HG03108 (cell line): ENCODE measurements at regions not wholly inside any gene's neighbourhood (a gene's known extent, or its start where the extent isn't known, plus 50 kb on each side); places are given as distances from the start of the nearest gene placed in this dataset.

Experiments
- ATAC-seq: cut with Tn5 transposase; IDR thresholded peaks from one replicate; pipeline ENCODE4 v1.9.1; 2021; ENCODE audit warnings: moderate library complexity; ENCODE audit not compliant: unreplicated experiment

DNA sequence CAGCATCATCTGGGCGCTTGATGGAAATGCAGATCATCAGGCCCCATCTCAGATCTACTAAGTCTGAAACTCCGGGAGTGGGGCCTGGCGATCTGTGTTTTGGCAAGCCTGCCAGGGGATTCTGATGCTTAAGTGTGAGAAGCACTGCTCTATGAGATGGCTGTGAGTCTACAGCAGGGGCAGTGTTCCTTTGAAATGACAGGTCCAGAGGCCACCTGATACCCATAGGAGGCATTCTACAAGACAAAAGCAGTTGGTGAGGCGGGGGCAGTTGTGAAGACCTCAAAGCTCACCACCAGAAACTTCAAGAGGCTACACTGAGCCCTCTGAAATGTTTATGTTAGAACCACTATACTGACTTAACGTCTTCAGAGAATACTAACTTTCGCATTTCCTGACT, 86.9 kb upstream of the SPATA31D4 start:
- ATAC-seq: no peak

DNA sequence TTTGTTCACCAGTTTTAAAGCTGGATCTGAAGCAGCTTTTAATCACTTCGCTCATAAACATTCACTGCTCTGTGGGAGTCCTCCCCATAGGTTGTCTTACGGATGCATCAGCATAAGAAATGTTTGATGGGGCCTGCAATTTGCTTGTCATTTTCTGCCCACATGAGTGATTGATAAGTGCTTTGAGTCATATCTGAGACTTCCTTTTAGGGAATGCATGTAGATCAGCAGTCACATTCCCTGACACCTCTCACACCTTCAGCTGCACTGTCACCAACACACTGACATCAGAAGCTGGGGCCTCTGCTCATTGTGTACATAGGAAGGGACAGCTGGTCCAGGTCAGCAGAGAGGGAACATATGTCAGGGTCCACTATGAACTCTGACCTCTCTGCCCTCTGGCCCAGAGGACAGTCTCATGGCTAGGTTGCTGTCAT, 84.1 kb upstream of the SPATA31D4 start:
- no peak for ATAC-seq

DNA sequence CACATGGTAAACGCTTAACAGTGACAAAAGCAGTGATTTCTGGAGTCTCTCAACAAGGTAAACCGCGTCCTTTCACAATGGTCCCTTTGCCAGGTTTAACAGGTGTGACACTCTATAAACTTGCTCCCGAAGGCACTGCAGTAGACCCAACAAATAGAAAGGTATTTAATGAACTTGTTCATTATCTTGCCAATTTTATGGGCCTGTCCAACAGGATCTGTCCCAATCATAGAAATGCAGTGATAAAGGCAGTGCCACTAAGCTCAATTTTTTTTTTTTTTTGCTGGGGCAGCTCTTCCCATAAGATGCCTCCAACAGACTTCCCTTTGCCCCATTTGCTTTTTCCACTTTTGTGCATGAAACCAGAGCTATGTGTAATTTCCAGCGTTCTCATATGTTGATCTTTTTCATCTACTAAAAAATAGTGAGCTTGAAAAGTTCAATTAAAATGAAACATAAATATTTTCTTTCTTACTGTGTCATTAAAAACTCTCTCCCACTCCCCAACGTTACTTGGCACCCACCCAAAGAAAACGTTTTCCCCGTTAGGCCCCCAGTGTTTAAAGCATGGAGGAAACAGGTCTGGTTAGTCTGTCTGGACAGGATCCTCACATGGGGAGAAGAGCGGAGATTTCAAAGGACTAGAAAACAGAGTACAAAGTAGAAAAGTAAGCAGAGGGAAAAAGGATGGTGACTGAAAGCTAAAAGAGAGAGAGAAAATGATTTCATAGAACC, 80.9 kb upstream of the SPATA31D4 start:
- no peak for ATAC-seq

DNA sequence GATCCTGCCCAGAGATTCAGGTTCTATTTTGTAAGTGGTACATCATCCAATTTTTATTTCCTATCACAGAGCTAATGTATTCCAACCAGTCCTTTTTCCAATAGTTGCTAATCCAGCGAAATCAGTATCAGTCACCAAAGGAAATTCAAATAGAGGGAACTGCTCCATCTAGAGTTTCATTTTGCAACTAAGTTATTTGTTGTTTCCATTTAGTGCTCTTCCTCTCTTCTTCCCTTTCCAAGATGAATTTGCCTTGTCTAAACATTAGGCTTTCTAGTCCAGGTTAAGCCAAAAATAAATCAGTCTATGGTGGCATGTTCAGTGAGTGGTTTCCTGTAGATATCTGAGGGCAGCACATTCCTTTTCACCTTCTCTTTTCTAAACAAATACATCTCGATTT, 79.8 kb upstream of the SPATA31D4 start:
- no peak for ATAC-seq

DNA sequence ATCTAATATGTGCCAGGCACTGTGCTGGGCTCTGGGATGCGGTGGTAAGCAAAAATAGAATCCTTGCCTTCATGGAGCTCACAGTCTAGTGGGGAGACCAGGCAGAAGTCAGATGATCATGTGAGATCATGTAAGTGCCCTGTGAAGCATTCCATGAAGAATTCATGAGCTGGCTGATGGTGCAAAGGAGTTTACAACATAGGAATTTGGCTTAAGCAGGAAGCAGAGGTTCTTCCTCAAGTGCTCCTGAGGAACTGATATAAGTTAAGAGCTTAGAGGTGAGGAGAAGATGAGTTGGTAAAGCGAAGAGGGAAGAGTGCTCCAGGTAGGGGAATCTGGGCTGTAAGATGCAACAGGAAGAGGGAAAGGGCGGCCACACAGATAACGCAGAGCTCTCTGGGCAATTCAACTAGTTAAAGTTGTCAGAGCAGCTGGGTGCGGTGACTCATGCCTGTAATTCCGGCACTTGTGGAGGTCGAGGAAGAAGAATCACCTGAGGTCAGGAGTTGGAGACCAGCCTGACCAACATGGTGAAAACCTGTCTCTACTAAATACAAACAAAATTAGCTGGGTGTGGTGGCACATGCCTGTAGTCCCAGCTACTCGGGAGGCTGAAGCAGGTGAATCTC, 78.5 kb upstream of the SPATA31D4 start:
- ATAC-seq: no peak

DNA sequence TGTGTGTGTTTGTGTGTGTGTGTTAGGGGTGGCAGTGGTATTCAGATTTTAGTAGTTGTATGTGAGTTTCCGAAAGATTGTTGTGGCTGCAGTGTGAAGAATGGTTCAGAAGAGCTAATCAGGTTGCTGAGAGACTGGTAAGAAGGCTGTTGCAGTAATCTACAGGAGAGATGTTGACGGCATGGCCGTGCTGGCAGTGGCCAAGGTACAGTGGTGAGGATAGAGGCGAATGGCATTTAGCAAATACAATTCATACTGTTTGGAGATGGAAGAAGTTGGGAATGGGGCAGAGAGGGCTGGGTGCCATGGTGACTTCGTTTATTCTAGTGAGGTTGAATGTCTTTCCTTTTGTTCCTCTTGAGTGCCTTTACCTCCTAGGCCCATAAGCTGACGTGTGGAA, 77.5 kb upstream of the SPATA31D4 start:
- no peak for ATAC-seq

DNA sequence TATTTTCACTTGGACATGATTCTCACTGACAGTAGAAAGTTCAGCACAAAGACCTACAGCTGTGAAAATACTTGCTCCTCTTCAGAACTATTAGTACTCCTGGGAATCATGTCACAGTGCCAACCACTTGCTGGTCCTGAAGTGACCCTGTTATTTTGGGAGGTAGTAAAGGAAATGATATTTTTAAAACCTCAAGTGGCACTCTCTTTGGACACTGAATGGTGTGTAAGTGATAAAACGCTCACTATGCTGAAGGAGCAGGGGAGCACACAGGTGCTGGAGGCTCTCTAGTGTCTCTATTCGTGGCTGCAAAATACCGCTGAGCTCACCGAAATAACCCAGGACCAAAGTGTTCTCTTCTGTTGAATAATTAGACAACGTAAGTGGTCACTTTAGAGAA, 76.9 kb upstream of the SPATA31D4 start:
- ATAC-seq: no peak

DNA sequence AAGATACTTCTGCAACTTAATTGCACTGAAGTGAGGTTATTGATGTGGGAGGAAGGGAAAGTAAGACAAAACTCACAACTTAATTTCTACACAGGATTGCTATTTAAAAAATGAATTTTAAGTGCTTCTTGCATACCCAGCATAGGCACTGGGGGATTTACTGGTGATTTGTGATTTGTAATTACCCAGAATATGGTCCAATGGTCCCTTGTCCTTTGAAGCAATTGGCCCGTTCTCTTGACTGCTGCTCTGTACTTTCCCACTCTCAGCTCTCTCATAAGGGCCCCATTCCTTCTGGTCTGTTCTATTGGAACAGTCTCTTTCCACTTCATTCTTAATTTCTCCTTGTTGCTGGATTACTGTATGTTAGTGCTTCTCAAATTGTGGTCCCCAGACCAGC, 75.4 kb upstream of the SPATA31D4 start:
- ATAC-seq: no peak

DNA sequence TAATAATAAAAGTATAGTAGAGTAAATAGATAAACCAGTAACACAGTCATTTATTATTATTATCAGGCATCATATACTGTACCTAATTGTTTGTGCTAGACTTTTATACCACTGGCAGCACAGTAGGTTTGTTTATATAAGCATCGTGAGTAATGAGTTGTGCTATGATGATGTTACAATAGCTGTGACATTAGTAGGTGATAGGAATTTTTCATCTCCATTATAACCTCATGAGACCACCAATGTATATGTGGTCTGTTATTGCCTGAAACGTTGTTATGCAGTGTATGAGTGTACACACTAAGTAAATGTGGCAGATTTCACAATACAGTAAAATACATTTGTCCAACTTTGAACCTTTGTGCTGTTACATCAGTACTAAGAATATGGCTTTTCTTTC, 72.7 kb upstream of the SPATA31D4 start:
- ATAC-seq: no peak

DNA sequence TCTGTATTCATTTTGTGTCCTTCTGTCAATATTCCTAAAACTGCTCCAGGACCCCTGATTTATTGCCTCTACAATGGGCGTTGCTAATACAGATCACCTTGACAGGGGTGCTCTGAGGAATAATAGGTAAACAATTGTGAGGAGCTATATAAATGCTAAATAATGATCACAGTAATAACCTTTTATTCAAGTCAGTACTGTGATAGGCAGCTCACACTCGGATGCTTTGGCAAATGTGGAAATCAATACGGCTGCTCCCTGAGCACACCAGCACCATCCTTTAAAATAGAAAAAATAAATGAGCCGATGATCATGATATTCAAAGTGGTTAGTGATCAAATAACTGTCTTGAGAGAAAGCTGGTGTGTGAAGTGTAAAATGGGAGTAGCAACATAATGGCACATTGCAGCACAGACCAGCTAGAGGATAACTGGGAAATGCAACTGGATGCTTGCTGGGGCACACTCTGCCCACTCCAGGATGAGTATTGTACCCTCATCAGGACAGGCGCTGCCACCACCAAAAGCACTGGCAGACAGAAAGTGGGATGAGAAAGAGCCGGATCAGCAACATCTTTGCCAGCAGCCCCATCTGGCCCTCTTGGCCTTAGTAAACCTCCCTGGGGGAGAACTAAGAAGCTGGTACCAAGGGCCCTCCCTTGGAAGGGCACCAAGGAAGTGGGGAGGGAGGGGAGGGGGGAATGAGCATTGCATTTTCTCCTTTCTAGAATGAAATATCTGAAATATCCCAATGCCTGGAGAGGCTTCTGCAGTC, 69.4 kb upstream of the SPATA31D4 start:
- no peak for ATAC-seq

DNA sequence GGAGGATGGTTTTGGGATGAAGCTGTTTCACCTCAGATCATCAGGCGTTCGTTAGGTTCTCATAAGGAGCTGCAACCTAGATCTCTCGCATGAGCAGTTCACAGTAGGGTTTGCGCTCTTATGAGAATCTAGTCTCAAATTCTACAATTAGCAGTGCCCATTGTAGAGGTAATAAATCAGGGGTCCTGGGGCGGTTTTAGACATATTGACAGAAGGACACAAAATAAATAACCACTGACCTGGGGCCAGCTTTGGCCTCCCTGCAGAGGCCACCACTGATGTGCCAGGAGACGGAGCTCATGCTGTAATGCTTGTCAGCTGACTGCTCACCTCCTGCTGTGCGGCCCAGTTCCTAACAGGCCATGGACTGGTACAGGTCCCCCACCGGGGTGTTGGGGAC, 67.6 kb upstream of the SPATA31D4 start:
- ATAC-seq: no peak

DNA sequence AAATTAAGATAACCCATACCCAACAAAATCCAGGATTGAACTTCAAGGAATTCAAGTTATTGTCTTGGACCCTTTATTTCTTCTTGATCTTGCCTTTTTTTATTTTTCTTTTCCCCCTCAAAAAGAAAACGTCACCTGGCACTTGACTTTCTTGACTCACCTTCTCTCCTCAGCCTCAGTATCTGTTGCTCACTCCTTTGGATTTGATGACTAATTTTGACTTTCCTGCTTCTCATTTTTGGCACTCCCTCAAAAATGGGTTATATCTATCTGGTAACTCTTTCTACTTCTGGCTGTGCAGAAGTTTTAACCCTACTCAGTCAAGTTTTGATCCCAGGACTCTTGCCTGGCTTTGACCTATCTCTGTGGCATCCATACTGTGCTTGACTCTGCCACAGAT, 66.6 kb upstream of the SPATA31D4 start:
- ATAC-seq: no peak

DNA sequence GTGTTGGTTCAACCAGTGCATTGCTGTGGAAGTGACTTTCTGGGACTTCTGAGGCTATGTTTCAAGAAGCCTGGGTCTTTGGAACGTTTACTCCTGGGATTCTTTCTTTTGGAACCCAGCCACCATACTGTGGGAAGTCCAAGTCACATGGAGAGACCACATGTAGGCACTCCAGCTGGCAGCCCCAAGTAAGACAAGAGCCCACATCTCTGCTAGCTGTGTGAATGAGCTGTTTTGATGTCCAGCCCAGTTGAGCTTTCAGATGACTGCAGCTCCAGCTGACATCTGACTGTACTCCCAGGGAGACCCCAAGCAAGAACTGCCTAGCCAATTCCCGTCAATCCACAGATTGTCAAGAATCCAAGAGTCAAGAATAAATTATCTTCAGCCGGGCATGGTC, 60.1 kb upstream of the SPATA31D4 start:
- ATAC-seq: no peak

DNA sequence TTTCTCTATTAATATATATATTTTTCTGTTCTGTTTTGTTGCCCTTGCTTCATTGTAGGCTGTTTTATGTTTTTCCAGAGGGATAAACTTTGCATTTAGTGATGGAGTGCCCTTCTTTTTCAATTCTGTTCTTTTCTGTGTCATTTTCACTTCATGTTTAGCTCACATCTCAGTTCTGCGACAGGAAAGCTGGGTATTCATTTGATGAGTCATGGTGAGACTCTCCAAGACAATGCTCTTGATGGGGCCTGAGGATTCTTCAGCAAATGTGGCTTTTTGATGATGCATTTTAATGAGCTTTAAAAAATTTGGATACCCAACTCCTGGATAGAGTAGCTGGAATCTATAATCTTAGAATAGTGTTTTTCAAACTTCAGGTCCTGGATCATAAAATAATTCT, 56.5 kb upstream of the SPATA31D4 start:
- ATAC-seq: no peak

DNA sequence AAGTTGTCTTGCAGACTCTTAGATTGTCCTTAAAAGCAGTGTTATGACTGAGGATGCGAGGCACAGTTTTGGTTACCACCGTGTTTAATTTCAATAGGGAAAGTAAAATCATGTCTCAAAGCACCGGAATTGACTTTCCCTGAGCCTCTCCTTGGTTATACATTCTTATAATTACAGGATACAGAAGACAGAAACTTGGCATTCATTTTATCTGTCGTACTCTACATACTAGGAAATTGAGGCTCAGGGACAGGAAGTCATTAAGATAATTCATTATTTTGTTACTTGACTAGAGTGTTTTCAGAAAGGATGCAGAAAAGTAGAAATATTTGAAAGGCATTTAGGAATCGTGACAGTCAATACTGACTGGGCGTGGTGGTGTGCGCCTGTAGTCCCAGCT, 54.0 kb upstream of the SPATA31D4 start:
- ATAC-seq: no peak

DNA sequence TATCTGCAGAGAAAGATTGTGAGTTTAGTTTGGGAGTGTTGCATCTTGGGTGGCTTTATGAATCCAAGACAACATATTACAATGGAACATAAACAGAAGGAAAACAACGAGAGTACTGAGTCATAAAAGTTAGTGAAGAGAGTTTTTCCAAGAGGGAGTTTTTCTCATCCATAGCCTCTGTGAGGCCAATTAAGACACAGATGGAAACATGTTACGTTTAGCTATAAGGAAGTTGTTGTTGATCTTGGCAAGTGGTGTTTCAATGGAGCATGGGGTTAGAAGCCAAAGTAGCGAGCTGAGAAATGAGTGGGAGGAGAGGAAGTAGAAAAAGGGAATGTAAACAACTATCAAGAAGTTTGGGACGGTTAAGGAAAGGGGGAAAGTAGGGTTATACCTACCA, 53.3 kb upstream of the SPATA31D4 start:
- ATAC-seq: no peak

DNA sequence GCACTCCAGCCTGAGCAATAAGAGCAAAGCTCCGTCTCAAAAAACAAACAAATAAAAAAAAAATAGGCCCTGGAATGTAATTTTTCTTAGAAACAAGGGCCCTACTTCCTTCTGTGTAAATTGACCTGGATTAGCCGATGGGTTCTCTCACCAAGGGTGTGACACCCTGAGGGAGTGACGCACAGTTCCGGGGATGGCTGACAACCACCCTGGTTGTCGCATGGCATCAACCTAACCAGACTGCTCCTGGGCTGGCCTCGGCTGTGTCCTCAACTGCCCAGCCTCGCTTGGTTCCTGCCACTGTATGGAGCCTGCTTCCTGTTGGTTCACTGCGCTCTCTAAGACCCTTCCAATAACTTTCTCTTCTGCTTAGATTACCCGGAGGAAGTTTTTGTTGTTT, 51.2 kb upstream of the SPATA31D4 start:
- no peak for ATAC-seq
